Breast epithelium (tissue), 4 donors: ENCODE measurements at regions not wholly inside any gene's neighbourhood (a gene's known extent, or its start where the extent isn't known, plus 50 kb on each side); places are given as distances from the start of the nearest gene placed in this dataset.

Experiments
- DNase-seq, 2 donors: peaks; one replicate each; pipeline ENCODE4 v3.0.0-alpha.2; 2019; ENCODE audit warnings: low spot score in 2 of 2
- H3K27ac ChIP-seq, 2 donors: fragments of 200-600 bp; sonication (generic) in 1 of 2; one replicate each; pipeline ENCODE4 v1.5.1; 2016 to 2019; ENCODE audit warnings: mild to moderate bottlenecking in 1 of 2
- H3K27me3 ChIP-seq, 2 donors: fragments of 200-600 bp; sonication (generic) in 1 of 2; one replicate each; pipeline versions ENCODE4 v1.5.1 to v1.6.0; 2017 to 2019; ENCODE audit warnings: control low read depth in 1 of 2, mild to moderate bottlenecking in 1 of 2
- H3K36me3 ChIP-seq: fragments of 200-600 bp; one replicate; pipeline ENCODE4 v1.5.1; 2019
- H3K4me1 ChIP-seq, 2 donors: fragments of 200-600 bp; sonication (generic); one replicate each; pipeline ENCODE4 v1.5.1; 2016 to 2019; ENCODE audit warnings: control low read depth in 1 of 2
- H3K4me3 ChIP-seq, 3 donors: fragments of 200-600 bp; sonication (generic); 1 replicate in 2 of 3; 2 replicates in 1 of 3; pipeline ENCODE4 v1.5.1; 2016 to 2019; ENCODE audit warnings: mild to moderate bottlenecking in 3 of 3, moderate library complexity in 2 of 3
- H3K9me3 ChIP-seq, 2 donors: fragments of 200-600 bp; sonication (generic) in 1 of 2; one replicate each; pipeline ENCODE4 v1.5.1; 2016 to 2019; ENCODE audit warnings: control low read depth in 1 of 2
- POLR2A ChIP-seq: fragments of 450-650 bp; IDR thresholded peaks from one replicate; pipeline ENCODE4 v1.6.1; 2016; ENCODE audit warnings: antibody characterized with exemption, mild to moderate bottlenecking, moderate library complexity
- POLR2AphosphoS5 ChIP-seq, 3 donors: sonication (generic); formaldehyde crosslinking; IDR thresholded peaks; one replicate each; pipeline ENCODE4 v1.6.1; 2017; ENCODE audit warnings: antibody characterized with exemption in 3 of 3
- intact Hi-C: fragments of 100-400 bp; cut with DNase I; formaldehyde crosslinking; loops from one replicate; pipeline ENCODE4 v1.15.1; 2023; ENCODE audit warnings: low total_unique reads
- TF ChIP-seq, protein P1 (sequence below), 3 donors: fragments of 450-650 bp; IDR thresholded peaks; one replicate each; pipeline ENCODE4 v1.5.1; 2016 to 2017; ENCODE audit warnings: antibody characterized with exemption in 3 of 3, mild to moderate bottlenecking in 3 of 3, moderate library complexity in 3 of 3

GRCh38 chr9:16171911-16172310 lies 619.1 kb downstream of the CCDC171 start:
- no peaks in the 10 kb centered on the region for H3K36me3 ChIP-seq
- no peak overlapping the region for H3K4me3 ChIP-seq
- H3K4me1 ChIP-seq: no peaks in the 10 kb centered on the region
- DNase-seq: no peak
- intact Hi-C loops: no loop called here
- H3K27me3 ChIP-seq: no peaks in the 10 kb centered on the region
- H3K27ac ChIP-seq: no peak overlapping the region
- H3K9me3 ChIP-seq: no peaks in the 10 kb centered on the region
- TF ChIP-seq POLR2AphosphoS5 (IDR thresholded peaks at IDR 0.05): no peak
- TF ChIP-seq POLR2A: no peak
- TF ChIP-seq, protein P1, sequence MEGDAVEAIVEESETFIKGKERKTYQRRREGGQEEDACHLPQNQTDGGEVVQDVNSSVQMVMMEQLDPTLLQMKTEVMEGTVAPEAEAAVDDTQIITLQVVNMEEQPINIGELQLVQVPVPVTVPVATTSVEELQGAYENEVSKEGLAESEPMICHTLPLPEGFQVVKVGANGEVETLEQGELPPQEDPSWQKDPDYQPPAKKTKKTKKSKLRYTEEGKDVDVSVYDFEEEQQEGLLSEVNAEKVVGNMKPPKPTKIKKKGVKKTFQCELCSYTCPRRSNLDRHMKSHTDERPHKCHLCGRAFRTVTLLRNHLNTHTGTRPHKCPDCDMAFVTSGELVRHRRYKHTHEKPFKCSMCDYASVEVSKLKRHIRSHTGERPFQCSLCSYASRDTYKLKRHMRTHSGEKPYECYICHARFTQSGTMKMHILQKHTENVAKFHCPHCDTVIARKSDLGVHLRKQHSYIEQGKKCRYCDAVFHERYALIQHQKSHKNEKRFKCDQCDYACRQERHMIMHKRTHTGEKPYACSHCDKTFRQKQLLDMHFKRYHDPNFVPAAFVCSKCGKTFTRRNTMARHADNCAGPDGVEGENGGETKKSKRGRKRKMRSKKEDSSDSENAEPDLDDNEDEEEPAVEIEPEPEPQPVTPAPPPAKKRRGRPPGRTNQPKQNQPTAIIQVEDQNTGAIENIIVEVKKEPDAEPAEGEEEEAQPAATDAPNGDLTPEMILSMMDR (IDR thresholded peaks at IDR 0.05): no peak

DNA sequence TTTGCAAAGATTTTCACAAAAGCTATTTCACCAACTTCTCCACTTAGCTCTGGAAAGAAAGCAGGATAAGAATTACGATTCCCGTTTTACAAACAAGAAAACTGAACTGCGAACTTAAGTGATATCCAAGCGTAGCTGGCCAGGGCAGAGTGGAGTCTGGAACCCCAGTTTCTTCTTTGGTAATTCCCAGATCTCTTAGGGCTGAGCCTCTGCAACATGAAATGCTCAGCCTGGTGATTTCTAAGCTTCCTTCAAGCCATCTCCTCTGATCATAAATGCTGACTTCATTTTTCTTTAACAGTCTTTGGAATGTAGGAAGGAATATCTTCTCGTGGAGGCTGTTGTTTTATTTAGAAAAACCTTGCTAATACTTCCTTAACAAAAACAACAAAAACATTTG lies 620.0 kb downstream of the CCDC171 start:
- Histone ChIP-seq H3K4me1 (no peaks in the 10 kb centered on the region), H3K27me3 (no peaks in the 10 kb centered on the region), H3K36me3 (no peaks in the 10 kb centered on the region), H3K9me3 (no peaks in the 10 kb centered on the region), H3K27ac (no peak overlapping the region), H3K4me3 (no peak overlapping the region)
- DNase-seq: no peak
- TF ChIP-seq POLR2A: no peak
- TF ChIP-seq, protein P1 (IDR thresholded peaks at IDR 0.05): no peak
- no peak for TF ChIP-seq POLR2AphosphoS5 (IDR thresholded peaks at IDR 0.05)
- intact Hi-C loops: no loop called here

- intact Hi-C loops: no loop called here
- no peak overlapping the region for H3K4me3 ChIP-seq
- no peaks in the 10 kb centered on the region for H3K36me3 ChIP-seq
- DNase-seq: no peak
- no peaks in the 10 kb centered on the region for H3K27me3 ChIP-seq
- H3K9me3 ChIP-seq: no peaks in the 10 kb centered on the region
- H3K4me1 ChIP-seq: no peaks in the 10 kb centered on the region
- TF ChIP-seq, protein P1 (IDR thresholded peaks at IDR 0.05): no peak
- H3K27ac ChIP-seq: no peak overlapping the region
These were observed 622.1 kb downstream of the CCDC171 start for GRCh38 chr9:16174915-16175314.

- no peak overlapping the region for H3K4me3 ChIP-seq
- TF ChIP-seq, protein P1 (IDR thresholded peaks at IDR 0.05): no peak
- no peak for TF ChIP-seq POLR2AphosphoS5 (IDR thresholded peaks at IDR 0.05)
- TF ChIP-seq POLR2A: no peak
- no peak overlapping the region for H3K27ac ChIP-seq
- no peaks in the 10 kb centered on the region for H3K36me3 ChIP-seq
- no peaks in the 10 kb centered on the region for H3K4me1 ChIP-seq
- no peaks in the 10 kb centered on the region for H3K27me3 ChIP-seq
- no peak for DNase-seq
- intact Hi-C loops: no loop called here
- no peaks in the 10 kb centered on the region for H3K9me3 ChIP-seq
These were observed 622.6 kb downstream of the CCDC171 start for GRCh38 chr9:16175461-16175860.

GRCh38 chr9:16178294-16178693 lies 625.5 kb downstream of the CCDC171 start:
- H3K27ac ChIP-seq: no peak overlapping the region
- TF ChIP-seq, protein P1 (IDR thresholded peaks at IDR 0.05): no peak
- no peak for TF ChIP-seq POLR2A
- no peaks in the 10 kb centered on the region for H3K36me3 ChIP-seq
- H3K27me3 ChIP-seq: no peaks in the 10 kb centered on the region
- no peak overlapping the region for H3K4me3 ChIP-seq
- DNase-seq: no peak
- intact Hi-C loops: no loop called here
- H3K9me3 ChIP-seq: no peaks in the 10 kb centered on the region
- H3K4me1 ChIP-seq: no peaks in the 10 kb centered on the region
